Ectodermal cell (in vitro differentiated cells): ENCODE measurements at regions not wholly inside any gene's neighbourhood (a gene's known extent, or its start where the extent isn't known, plus 50 kb on each side); places are given as distances from the start of the nearest gene placed in this dataset.

ENCODE experiments used
- H3K27ac ChIP-seq: 2 replicates; pipeline ENCODE4 v1.7.0; 2013; ENCODE audit warnings: mild to moderate bottlenecking, low read depth, low read length; ENCODE audit not compliant: insufficient read depth, poor library complexity, severe bottlenecking
- H3K27me3 ChIP-seq: 2 replicates; pipeline ENCODE4 v1.7.0; 2013; ENCODE audit warnings: mild to moderate bottlenecking, low read length; ENCODE audit not compliant: insufficient read depth, control insufficient read depth, poor library complexity, severe bottlenecking
- H3K36me3 ChIP-seq: one replicate; pipeline ENCODE4 v1.7.0; 2013; ENCODE audit warnings: low read length; ENCODE audit not compliant: control insufficient read depth, insufficient read depth
- H3K4me1 ChIP-seq: one replicate; pipeline ENCODE4 v1.7.0; 2013; ENCODE audit warnings: low read length; ENCODE audit not compliant: control insufficient read depth, insufficient read depth
- H3K4me3 ChIP-seq: 2 replicates; pipeline ENCODE4 v1.7.0; 2013; ENCODE audit warnings: low read depth, low read length, control low read depth; ENCODE audit not compliant: insufficient read depth
- H3K9me3 ChIP-seq: 2 replicates; pipeline ENCODE4 v1.7.0; 2013; ENCODE audit warnings: mild to moderate bottlenecking, low read length, moderate library complexity; ENCODE audit not compliant: control insufficient read depth
- WGBS, 2 experiments: methylation state at CpG; one replicate each; pipeline ENCODE4 v1.1.7; 2013; ENCODE audit warnings: missing lambda C conversion rate in 2 of 2; 5-methylcytosine and 5-hydroxymethylcytosine counted together

DNA sequence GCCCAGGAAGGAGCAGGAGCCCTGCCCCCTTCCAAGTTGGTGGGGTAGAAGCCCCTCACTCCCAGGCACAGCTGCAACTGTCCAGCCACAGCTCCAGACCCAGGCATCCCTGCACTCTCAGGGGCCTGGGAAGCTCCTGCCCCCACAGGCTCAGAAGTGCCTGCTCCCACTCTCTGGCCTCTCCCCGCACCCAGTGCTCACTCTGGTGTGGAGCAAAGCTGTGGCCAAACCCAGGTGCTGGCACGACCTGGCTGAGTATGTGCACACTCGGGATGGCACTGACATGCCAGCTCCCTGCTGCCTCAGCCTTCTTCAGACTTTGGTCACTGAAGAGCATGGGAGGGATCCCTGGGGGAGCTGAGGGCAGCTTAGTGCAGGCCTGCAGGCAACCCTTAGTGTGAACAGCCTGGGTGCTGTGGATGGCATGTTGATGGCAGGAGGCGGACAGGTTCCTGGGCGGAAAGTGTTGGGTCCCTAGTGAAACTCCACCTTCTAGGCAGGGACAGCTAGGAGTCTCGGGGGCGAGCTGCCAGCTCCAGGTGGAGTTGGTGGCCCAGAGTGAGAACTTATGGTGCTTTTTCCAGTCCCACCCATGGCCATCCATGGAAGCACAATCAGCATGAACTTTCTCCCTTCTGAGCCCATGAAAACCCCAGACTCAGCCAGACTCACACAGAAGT, 489.2 kb upstream of the ROBO2 start:
- Histone ChIP-seq H3K27me3 (no peaks in the 10 kb centered on the region), H3K27ac (no peak overlapping the region), H3K4me1 (no peaks in the 10 kb centered on the region), H3K36me3 (no peaks in the 10 kb centered on the region), H3K4me3 (no peak overlapping the region), H3K9me3 (no peaks in the 10 kb centered on the region)
- WGBS, 2 experiments: 92 to 94% methylated on average over 7 of the region's 7 CpGs

DNA sequence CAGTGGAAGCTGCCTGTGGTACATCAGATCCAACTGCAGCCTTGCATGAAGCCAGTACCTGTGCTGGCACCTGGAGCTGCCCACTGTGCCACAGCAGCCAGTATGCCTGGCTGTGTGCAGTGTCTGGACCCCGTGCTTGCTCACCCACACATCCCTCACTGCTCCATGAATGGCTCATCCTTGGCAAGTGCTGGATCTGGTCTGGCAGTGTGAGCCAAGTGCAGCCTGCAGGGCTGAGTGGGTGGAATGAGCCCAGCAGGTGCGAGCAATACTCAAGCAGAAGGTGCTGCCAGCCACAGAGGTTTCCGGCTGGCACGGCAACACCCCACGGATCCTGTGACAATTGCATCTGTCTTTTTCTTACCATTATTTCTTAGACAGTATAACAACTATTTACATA, 488.2 kb upstream of the ROBO2 start:
- Histone ChIP-seq H3K4me3 (no peak overlapping the region), H3K27ac (no peak overlapping the region), H3K36me3 (no peaks in the 10 kb centered on the region), H3K4me1 (no peaks in the 10 kb centered on the region), H3K9me3 (no peaks in the 10 kb centered on the region), H3K27me3 (no peaks in the 10 kb centered on the region)
- whole genome bisulfite sequencing, 2 experiments: 93 to 96% methylated on average over 4 to 5 of the region's 5 CpGs

DNA sequence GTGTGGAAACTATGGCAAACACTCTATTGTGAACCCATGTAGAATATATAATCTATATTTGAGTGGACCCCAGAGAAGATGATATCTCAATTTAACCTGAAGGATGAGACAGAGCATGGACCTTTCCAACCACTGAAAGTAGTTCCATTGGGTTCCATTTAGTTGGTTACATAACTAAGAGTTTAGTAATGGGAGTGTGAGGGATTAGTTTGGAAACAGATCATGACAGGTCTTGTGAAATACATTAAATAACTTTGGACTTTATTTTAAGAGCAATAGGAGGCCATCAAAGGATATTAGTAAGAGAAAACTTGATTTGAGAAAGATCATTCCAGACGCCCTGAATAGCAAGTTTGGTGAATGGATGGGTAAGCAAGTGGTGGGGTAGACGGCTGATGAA, 487.2 kb upstream of the ROBO2 start:
- H3K9me3 ChIP-seq: no peaks in the 10 kb centered on the region
- no peaks in the 10 kb centered on the region for H3K4me1 ChIP-seq
- H3K36me3 ChIP-seq: no peaks in the 10 kb centered on the region
- no peaks in the 10 kb centered on the region for H3K27me3 ChIP-seq
- H3K27ac ChIP-seq: no peak overlapping the region
- 57 to 66% methylated on average over 2 of the region's 2 CpGs for WGBS, 2 experiments
- H3K4me3 ChIP-seq: no peak overlapping the region

DNA sequence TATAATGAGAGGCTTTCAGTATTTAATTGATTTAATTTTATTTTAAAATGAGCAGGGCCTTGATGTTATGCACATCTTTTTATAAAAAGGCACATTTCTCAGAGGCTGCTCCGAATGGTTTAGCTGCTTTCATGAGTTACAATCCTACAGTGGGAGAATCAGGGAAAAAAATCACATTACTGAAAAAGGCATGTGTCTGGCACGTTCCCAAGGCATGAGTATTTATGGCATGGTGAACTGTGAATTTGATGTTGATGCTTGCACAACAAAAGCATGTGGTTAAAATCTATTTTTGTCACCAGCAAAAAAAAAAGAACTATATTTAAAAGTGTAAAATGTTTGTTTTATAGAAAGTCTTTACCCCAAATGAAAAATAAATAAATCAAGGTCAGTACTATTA, 485.2 kb upstream of the ROBO2 start:
- H3K9me3 ChIP-seq: no peaks in the 10 kb centered on the region
- H3K27me3 ChIP-seq: no peaks in the 10 kb centered on the region
- H3K36me3 ChIP-seq: no peaks in the 10 kb centered on the region
- H3K27ac ChIP-seq: no peak overlapping the region
- WGBS, 2 experiments: 80 to 90% methylated on average over 2 of the region's 2 CpGs
- no peaks in the 10 kb centered on the region for H3K4me1 ChIP-seq
- no peak overlapping the region for H3K4me3 ChIP-seq

DNA sequence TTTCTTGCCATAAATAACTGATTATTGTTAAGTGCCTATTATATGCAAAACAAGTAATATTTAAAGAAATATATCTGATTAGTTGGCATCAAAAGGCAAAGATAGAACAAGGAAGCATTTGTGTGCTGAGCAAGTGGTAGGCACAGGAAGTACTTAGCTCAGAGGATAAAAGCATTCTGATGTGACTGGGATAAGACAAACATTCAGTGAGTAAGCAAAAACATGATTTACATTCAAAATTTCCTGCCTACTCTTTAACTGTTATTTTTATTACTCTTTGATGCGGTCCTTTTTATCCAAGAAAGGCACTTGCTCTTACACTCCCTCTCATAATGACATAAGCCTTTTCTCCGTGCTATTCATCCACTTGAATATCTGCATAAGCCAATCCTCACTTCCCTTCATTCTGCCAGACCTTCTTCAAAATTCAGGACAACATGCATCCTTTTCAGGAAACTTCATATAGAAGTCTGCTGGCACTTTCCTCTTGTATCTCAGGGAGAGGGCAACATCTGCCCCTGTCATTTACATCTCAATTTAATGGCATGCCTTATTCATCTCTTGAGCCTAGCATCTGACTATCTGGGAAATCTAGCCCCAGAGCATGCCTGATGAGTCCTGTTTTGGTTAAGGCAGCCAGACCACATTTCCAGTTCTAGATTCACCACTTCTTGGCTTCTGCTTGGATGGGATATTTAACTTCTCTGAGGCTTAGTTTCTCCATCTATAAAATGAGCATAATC, 478.2 kb upstream of the ROBO2 start:
- H3K27ac ChIP-seq: no peak overlapping the region
- 71 to 72% methylated on average over 2 of the region's 2 CpGs for WGBS, 2 experiments

DNA sequence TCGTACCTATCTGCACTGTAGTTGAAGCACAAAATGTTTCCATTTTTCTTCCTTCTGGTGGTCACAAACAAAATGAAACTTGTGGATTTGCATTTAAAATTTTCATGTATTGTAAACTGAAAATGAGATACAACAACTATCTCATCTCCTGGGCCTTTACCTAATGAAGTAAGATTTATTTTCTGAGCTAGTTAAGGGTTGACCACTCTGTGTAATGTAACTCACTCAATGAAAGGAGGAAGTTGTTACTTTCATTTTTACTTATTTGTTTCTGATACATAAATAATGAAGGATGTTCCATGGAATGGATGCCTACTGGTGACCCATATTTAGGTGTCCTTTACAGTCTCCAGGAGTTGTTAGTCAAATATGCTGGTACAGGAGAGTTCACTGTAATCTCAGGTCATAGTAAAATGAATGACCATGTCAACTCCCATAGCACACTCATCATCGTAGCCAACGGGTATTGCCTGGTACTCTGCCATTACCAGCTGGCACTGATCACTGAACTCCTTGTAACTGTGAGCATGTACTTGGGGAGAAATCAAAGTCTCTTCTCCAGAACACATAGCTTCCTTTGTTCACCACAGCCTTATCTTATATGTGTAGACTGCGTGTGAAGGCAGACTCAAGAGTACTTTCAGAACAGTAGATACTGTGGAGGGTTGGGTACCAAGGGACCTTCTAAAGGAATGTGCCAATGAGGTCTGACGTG, 474.2 kb upstream of the ROBO2 start:
- Histone ChIP-seq H3K27me3 (no peaks in the 10 kb centered on the region), H3K27ac (no peak overlapping the region), H3K4me1 (no peaks in the 10 kb centered on the region), H3K36me3 (no peaks in the 10 kb centered on the region), H3K4me3 (no peak overlapping the region), H3K9me3 (no peaks in the 10 kb centered on the region)
- 94 to 95% methylated on average over 5 of the region's 5 CpGs for WGBS, 2 experiments

More for the DNA sequence above, 478.2 kb upstream of the ROBO2 start:
- no peaks in the 10 kb centered on the region for H3K36me3 ChIP-seq
- H3K4me1 ChIP-seq: no peaks in the 10 kb centered on the region
- H3K27me3 ChIP-seq: no peaks in the 10 kb centered on the region
- H3K4me3 ChIP-seq: no peak overlapping the region
- no peaks in the 10 kb centered on the region for H3K9me3 ChIP-seq

DNA sequence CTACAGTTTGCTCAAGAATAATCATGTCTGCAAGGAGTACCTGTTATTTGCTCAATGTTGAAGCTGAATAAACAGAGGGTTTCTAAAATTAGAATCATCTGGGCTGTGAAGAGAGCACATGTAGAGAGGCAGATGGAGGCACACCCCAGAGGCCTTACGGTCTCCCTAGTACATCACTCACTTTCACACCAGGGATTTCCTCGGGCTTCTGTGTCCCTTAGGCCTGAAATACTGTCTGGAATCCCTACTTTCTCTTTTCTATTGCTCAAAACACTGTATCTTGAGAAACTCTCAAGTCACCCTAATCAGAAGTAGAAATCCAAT, 473.7 kb upstream of the ROBO2 start:
- H3K36me3 ChIP-seq: no peaks in the 10 kb centered on the region
- no peak overlapping the region for H3K27ac ChIP-seq
- no peaks in the 10 kb centered on the region for H3K4me1 ChIP-seq
- 90 to 97% methylated on average over 2 of the region's 2 CpGs for WGBS, 2 experiments
- H3K4me3 ChIP-seq: no peak overlapping the region
- H3K9me3 ChIP-seq: no peaks in the 10 kb centered on the region
- no peaks in the 10 kb centered on the region for H3K27me3 ChIP-seq

DNA sequence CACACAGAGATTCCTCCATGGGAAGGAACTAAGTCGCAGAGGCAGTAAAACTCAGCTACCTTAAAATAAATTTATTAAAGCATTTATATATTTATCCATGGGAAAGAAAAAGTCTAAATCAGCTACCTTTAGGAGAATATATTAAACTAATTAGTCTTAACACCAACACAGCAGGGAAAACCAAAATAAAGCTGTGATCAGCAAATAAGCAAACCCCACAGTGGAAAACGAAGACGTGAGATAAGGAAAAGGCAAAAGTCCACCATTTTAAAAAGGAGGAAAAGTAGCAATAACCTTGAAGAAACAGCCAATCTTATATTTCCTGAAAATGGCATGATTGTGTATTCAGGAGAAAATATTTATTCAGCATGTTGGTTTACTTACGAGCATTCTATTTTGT, 473.0 kb upstream of the ROBO2 start:
- Histone ChIP-seq H3K4me3 (no peak overlapping the region), H3K27ac (no peak overlapping the region), H3K27me3 (no peaks in the 10 kb centered on the region), H3K36me3 (no peaks in the 10 kb centered on the region), H3K4me1 (no peaks in the 10 kb centered on the region), H3K9me3 (no peaks in the 10 kb centered on the region)
- 96 to 99% methylated on average over 2 to 3 of the region's 4 CpGs for WGBS, 2 experiments

DNA sequence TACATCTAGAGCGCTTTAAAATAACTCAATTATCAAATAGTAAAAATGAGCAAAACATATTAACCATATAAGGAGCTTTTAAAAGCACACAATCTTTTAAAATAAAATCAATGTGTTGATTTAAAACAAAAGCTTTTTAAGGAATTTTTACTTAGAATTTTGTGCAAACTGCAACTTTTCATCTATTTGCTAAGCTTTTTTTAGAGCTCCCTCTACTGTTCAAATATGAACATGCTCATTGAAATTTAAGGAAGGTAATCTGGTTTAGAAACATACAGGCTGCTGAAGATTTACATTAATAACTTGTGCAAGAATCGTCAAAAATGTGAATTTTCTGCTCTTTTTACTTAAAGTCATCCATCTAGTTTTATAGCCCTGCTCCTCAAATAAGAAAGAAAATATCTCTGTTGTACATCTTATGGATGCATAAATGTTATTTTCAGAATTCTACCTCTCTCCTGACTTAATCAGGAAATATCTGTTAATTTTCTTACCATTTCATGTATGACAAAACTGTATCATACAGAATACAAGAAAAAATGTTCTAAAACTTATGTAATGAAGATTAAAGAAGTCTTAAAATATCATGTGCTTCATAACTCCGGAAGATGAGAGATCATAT, 469.4 kb upstream of the ROBO2 start:
- no peaks in the 10 kb centered on the region for H3K4me1 ChIP-seq
- H3K9me3 ChIP-seq: no peaks in the 10 kb centered on the region
- no peak overlapping the region for H3K27ac ChIP-seq
- H3K36me3 ChIP-seq: no peaks in the 10 kb centered on the region
- 15 to 67% methylated on average over 1 to 3 of the region's 3 CpGs for WGBS, 2 experiments
- no peak overlapping the region for H3K4me3 ChIP-seq
- no peaks in the 10 kb centered on the region for H3K27me3 ChIP-seq

DNA sequence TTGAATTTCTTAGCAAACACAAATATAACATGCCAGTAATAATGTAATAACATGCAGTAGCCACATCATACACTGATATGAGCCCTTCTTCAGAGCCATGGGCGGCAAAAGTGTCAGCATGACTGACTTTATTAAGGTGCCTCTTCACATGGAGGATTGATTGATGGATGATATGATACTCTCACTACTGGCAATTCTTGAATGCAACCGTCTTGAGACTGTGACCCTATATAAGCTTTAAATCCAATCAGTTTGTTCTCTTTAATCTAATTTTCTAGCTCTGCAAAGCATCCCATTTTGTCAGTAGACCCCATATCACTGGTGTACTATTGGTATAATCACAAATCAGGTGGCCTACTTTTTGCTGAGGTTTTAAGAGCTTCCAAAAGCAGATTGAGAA, 463.7 kb upstream of the ROBO2 start:
- WGBS, 2 experiments: 77 to 93% methylated on average over 2 of the region's 2 CpGs
- no peaks in the 10 kb centered on the region for H3K9me3 ChIP-seq
- no peaks in the 10 kb centered on the region for H3K36me3 ChIP-seq
- H3K4me3 ChIP-seq: no peak overlapping the region
- H3K27me3 ChIP-seq: no peaks in the 10 kb centered on the region
- no peak overlapping the region for H3K27ac ChIP-seq
- no peaks in the 10 kb centered on the region for H3K4me1 ChIP-seq
